Transverse colon (tissue), 3 donors: ENCODE measurements at regions not wholly inside any gene's neighbourhood (a gene's known extent, or its start where the extent isn't known, plus 50 kb on each side); places are given as distances from the start of the nearest gene placed in this dataset.

Experiments used
- EP300 ChIP-seq: sonication (generic); formaldehyde crosslinking; IDR thresholded peaks from one replicate; pipeline ENCODE4 v1.6.1; 2017; ENCODE audit warnings: antibody characterized with exemption, low read depth
- POLR2A ChIP-seq: fragments of 450-650 bp; IDR thresholded peaks from one replicate; pipeline ENCODE4 v1.6.1; 2016; ENCODE audit warnings: antibody characterized with exemption, mild to moderate bottlenecking, moderate library complexity
- TF ChIP-seq, protein P1 (sequence below), 5 experiments: fragments of 200-600 bp in 3 of 5; fragments of 450-650 bp in 2 of 5; sonication (generic) in 3 of 5; IDR thresholded peaks; 1 replicate in 2 of 5; 2 replicates in 3 of 5; pipeline ENCODE4 v1.5.1; 2016 to 2017; ENCODE audit warnings: antibody characterized with exemption in 5 of 5, inconsistent platforms in 3 of 5, mild to moderate bottlenecking in 2 of 5, moderate library complexity in 1 of 5

DNA sequence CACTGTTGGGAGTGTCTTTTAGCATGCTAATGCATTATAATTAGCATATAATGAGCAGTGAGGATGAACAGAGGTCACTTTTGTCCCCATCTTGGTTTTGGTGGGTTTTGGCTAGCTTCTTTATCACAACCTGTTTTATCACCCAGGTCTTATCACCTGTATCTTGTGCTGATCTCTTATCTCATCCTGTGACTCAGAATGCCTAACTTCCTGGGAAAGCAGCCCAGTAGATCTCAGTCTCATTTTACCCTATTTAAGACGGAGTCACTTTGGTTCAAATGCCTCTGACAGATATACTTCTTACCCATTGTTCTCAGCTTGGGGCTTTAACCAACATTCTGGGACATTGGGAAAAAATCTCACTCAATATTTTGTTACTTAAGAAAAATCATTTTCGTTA, 348.7 kb downstream of the PBX1 start:
- TF ChIP-seq POLR2A, result no peak
- TF ChIP-seq, protein P1, sequence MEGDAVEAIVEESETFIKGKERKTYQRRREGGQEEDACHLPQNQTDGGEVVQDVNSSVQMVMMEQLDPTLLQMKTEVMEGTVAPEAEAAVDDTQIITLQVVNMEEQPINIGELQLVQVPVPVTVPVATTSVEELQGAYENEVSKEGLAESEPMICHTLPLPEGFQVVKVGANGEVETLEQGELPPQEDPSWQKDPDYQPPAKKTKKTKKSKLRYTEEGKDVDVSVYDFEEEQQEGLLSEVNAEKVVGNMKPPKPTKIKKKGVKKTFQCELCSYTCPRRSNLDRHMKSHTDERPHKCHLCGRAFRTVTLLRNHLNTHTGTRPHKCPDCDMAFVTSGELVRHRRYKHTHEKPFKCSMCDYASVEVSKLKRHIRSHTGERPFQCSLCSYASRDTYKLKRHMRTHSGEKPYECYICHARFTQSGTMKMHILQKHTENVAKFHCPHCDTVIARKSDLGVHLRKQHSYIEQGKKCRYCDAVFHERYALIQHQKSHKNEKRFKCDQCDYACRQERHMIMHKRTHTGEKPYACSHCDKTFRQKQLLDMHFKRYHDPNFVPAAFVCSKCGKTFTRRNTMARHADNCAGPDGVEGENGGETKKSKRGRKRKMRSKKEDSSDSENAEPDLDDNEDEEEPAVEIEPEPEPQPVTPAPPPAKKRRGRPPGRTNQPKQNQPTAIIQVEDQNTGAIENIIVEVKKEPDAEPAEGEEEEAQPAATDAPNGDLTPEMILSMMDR (IDR thresholded peaks at IDR 0.05), result no peak
- no peak for TF ChIP-seq EP300
